Activated CD4-positive, alpha-beta T cell treated with anti-CD3 and anti-CD28 coated beads, Interleukin-10, Interleukin-2, amounts not matched to agents 100 ng/mL and 50 ng/mL, durations not matched to agents 16 hours and 8 hours (primary cell): ENCODE measurements at regions not wholly inside any gene's neighbourhood (a gene's known extent, or its start where the extent isn't known, plus 50 kb on each side); places are given as distances from the start of the nearest gene placed in this dataset.

ENCODE experiments used
- DNase-seq: peaks from one replicate; pipeline ENCODE4 v3.0.0-alpha.2; 2020

DNA sequence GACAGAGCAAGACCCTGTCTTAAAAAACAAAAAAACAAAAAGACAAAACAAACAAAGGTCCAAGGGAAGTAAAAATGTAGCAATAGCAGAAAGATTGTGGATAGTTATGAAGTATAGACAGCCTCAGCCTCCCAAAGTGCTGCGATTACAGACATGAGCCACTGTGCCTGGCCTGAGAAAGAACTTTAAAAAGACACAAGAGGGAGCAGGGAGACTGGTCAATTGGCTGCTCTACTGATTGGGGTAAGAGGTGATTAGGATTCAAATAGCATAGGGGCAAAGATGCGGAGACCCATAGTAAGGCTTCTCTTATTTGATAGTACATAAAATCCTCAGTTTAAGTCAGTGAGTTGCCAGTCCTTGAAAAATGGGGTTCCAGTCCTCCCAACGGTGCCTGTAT is 518.2 kb upstream of the GOT2 start:
- DNase-seq = no peak

DNA sequence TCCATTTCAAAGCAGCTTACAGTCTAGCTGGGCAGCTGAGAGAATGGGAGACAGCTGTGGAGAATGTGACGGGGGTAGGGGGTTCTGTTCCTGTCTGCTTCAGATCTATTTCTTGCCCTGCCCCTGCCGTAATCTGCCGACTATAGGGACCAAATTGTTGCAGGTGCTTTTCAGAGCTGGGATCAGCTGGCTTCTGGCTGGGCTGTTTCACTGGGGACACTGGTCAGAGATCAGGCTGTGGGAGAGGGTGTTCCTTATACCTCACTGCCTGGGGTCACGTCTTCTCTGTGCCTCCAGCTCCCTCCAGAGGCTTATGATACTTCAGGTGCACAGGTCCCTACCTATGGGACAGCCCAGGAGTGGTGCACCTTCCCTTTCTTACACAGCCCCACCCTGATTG is 514.9 kb upstream of the GOT2 start:
- no peak for DNase-seq

DNA sequence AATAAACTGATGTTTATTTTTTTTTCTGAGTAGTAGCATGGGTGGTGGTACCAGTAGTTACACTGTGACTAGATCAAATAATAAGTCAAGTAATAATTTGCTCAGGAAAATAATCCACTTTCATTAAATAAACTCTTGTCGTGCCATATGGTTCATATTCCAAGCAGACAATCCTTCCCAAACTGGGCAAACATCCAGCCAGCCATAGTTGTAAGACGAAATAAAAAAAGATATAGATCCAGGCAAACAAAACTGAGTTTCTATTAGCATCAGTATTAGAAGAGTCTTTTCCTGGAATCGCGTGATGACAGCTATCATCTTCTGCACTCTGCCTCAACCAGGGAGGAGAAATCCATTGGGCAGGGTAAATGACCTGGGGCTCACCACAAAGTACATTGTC is 508.4 kb upstream of the GOT2 start:
- DNase-seq = no peak

DNA sequence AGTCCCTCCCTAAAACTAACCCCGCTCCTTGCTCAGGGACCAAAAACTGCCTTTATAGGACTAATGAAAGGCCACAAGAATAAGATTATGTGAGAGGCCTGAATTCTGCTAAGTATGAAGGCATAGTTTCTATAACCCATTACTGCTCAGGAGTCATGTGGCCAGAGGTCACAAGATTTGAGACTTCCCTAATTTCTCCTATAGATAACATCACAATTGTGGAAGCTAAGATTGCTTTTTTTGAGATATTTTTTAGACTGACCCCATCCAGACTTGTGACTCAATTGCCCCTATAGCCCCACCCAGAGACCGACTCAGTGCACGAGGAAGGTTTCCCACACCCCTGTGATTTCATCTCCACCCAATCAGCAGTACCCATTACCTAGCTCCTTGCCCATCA is 504.1 kb upstream of the GOT2 start:
- DNase-seq = no peak

DNA sequence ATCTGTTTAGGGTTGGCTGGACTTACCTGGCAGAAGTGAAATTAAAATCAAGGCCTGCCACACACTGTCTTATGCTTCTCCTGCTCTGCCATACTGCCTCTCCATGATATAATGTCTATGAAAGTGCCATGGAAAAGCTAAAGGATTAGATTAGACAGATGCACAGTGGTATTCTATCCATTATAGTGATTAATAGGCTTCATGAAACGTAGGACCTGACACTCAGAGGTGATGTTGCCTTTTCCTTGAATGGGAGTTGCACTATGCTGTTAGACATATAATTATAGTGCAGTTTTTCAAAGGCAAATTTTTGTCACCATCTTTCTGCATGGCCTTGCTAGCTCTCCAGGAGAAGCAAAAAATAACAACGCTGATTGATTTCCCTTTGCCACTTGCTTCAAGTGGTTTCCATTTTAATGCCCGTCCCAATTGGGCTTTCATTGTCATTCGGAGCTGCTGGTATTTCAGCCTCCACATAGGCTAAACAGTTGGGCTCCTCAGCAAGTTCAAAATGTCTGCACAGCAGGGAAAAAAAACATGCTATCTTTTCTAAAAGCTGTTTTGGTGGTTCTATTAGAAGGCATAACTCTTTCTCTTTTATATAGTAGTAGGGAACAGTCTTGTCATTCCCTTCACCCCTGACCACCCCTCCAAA is 502.8 kb upstream of the GOT2 start:
- no peak for DNase-seq

DNA sequence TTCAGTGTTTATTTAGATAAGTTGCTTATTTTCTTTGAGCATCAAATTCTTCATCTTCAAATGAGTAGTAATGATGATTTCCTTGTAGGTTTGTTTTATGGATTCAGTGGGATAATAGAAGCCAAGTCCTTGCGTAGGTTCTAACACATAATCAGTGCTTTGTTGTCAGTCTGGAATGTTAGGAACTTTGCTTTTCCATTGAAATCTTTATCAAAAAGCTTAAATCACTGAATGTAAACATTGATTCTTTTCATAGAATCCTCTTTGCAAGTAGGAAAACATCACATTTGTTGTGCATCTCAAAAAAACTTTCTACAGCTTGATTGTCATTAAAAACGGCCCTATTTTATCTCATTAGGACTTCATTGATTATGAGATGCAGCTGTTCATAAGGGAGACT is 490.3 kb upstream of the GOT2 start:
- no peak for DNase-seq

DNA sequence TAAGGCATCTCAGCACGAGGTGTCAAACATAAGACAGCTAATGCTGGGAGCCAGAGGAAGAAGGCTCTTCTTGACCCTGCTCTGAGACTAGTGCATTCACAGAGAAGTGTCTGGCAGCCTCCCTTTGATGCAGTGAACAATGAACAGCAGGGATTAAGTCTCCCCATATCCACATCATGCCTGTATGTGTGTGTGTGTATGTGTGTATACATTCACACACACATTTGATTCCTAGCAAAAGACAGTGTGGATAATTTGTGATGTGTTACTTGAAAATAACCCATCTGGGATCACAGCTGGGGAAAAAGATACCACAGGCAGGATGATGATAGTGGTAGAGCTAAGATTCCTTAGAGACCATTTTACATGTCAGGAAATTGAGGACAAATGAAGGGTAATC is 485.9 kb upstream of the GOT2 start:
- DNase-seq = no peak

DNA sequence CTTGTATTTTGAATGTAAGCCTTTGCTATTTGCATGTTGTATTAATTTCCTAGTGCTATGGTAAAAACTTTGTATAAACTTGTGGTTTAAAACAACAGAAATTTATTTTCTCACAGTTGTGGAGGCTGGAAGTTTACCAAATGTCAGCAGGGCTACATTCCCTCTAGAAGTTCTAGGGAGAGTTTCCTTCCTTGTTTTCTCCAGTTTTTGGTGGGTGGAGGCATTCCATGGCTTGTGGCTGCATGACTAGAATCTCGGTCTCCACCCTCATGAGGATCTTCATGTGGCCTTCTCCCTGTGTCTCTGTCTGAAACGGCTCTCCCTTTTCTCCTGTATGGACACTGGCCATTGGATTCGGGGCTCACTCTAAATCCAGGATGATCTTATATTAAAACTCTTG is 482.2 kb upstream of the GOT2 start:
- DNase-seq = no peak

DNA sequence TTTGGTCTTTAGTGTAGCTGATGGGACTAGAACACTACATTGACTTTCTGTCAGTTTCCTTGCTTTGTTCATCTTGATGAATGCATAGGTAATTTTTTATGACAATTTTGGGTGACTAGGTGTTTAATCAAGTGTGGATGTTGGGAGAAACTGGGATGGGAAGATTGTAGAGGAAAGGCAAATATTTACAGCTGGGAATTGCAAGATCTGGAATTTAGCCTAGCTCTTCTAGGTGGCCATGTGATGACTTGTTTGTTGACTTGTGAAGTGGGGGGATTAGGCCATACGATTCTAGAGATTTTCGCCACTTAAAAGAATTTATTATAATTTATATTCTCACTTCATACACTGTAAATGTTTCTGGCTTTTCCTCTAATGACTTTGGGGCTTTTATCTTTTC is 480.3 kb upstream of the GOT2 start:
- no peak for DNase-seq

DNA sequence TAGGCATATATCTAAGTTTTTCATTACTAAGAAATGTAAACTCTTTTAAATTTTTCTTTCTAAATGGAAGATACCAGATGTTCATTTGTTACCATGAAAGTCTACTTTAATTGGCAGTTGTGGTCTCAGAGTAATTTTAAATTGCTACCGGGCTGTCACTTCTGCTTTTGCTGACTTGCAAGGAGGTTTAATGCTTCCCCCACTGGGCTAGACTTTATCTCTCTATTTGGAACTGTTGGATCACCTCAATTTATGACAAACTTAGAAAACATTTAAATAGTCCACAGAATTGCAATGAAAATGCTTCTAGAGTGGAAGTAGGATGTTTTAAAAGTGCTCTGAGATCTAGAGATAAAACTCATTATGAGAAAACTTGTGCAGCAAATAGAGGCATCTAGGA is 479.8 kb upstream of the GOT2 start:
- DNase-seq = no peak

DNA sequence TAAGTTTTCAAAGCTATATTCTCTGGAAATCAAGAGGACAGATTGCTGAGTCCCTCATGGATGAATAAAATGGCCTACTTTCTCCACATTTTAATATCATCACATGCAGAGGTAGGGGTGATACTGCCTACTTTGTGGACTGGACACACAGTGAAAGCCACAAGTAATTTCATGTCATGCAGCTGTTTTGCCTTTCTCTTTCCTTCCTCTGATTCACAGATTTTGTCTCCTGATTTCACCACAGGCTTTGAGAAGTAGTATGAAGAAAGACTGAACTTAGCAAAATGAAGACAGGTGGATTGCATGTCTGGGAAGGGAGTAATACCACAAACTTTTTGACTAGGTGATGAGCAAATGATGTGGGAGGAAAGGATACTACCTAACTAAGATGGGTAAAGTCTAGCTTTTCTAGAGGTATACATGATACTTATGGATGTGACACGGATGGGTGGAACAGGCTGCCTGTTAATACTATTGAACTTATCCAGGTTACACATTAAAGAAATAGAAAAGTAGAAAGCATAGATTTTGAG is 478.4 kb upstream of the GOT2 start:
- DNase-seq = no peak

DNA sequence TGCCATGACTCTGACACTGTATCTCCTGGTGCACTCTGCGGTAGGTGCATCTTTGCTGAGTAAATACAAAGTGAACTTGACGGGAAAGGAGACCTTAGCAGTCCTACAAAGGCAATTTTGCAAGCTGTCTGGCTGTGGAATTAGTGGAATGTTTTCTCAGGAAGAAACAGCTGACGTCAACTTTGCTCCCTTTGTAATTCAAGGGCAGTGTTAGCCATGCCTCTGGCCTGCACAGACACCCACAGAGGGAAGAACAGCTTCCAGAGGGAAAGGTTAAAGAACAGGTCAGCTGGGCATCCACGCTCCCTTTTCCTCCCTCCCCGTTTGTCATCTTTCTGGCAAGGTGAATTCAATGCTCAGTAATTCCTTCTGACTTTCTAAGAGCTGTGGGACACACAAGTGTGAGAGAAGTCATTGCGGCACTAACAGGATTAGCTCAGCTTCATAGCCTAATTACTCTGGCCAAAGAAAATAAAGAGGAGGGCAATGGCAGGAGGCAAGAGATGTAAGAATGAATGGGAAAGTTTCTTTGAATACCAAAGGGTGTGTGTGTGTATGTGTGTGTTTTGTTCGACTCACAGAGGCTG is 476.9 kb upstream of the GOT2 start:
- DNase-seq = no peak

DNA sequence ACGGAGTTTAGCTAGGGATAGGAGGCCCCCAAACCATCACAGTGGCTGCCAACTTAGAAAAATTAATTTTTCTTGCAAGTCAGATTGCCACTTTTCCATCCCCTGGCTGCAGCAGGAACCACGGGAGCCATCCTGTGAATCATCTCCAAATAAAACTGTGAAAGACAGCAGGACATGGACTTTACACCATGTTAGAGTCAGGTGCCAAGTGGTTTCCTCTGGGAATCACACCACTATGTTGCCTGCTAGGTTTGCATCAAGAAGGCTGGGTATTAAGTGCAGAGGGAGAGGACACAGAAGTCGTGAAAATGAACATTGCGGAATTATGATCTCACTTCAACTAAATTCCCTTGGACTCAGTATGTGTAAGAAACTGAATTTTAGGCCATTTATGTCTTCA is 471.3 kb upstream of the GOT2 start:
- no peak for DNase-seq

DNA sequence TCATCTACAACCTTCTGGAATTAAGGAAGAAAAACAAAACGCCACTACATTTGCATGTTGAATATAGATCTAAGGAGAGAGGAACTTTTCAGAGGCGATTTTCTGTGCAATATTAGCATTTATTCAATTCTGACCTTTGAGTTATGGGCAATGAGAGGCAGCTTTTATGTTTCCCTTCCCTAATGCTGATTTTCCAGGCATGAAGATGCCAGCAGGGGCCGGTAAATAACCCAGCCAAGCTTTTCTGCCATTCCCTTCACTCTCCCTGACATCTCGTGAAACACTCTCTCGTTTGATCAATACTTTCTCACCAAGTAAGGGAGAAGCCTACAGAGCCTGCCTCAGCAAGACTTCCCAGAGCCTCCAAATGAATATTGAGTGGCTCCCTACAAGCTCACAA is 470.5 kb upstream of the GOT2 start:
- no peak for DNase-seq

DNA sequence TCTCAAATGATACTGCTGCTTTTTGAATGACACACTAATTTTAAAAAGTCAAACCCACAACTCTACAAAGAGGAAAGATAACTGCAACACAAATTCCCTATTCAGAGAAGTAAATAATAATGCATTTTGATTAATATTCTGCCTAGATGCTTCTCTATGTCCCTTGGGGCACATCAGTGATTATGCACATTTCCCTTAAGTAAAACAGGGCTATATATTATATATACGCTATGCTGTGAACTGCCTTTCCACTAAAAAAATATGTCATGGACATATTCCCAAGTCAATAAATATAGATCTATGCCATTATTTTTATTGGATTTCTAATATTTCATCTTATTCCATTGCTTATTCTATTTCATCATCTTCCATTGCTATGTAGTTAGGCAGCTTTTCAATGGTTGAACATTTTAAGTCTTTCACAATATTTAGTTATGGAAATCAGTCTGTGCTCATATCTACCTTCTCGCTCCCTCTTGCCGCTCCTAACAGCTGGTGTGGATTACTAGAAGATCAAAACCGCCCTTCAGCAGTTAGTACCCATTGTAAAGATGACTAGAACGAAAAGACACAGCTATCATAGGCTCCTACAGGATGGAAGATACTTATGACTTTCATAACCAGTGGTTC is 468.2 kb upstream of the GOT2 start:
- no peak for DNase-seq

DNA sequence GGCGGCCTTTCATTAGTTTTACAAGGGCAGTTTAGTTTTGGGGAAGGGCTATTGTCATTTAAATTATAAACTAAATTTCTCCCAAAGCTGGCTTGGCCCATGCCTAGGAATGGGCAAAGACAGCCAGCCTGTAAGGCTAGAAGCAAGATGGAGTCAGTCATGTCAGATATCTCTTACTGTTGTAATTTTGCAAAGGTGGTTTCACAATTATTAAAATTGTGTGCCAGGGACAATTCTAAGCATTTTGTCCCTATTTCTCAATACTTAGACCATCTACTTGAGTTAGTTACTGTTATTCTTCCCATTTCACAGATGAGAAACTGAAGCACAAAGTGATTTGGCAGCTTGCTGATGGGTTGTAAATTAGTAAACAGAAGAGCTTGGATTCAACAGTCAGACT is 467.7 kb upstream of the GOT2 start:
- DNase-seq = no peak

DNA sequence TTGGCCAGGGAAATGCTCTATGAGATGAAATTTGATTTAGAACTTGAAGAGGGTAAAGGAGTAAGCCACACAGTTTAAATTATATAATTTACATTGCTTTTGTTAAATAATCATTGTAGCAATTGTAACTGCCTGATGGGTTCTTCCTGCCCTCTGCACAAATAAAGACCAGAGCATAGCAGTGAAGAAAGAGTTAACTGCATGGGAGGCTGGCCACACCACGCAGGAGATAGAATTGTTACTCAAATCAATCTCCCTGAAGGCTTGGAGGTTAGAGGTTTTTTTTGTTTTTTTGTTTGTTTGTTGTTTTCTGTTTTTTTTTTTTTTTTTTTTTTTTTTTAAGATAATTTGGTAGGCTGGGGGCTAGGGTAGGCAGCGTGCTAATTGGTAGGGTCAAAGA is 467.0 kb upstream of the GOT2 start:
- DNase-seq = no peak

DNA sequence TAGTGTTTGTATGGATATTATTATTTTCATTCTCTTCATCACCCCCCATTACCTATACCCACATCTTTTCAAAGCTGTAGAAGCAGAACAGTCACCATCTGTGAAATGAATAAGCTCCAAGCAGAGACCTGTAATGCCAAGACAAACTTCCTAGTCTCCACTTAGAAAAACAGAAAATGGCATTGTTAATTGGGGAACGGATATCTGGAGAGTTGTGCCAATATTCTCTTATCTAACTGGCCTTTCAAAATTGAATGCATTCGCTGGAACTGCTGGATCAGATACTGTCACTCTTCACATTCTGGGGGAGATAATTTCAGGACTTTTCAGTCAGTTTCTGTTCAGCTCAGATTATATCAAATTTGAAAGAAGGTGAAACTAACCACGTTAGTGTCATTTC is 464.4 kb upstream of the GOT2 start:
- no peak for DNase-seq

DNA sequence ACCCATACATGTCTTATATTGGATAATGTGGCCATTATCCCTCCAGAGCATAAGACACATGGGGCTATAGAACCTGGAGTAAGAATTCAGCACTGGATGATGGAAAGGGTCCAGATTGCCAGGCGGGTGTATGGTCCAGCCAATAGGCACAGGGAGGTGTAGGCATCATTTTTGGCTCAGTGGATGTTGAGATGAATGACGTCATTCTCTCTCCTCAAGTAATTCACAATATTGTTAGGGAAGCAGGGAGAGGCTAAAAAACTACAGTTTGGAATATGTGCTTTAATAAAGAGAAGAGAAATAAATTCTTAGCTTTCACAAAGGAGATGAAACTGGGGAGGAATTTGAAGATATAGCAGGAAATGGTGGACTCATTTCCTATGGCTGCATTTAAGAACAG is 461.1 kb upstream of the GOT2 start:
- DNase-seq = no peak

DNA sequence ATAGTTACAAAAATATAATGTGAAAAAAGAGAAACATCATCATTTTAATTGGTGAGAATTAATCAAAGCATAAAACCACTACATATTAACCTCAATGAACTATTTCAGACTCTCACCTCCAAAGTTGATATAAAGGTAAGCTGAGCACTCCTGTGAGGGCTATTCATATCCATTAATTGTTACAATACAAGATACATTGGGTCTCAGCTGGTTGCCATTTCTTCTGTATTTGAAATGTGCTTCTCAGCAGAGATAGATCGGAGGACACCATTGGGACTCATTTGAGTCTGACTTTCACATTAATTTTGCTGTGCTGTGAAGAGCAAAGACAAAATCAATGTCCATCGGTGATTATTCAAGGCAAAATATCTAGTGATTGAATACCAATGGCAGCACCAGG is 459.5 kb upstream of the GOT2 start:
- DNase-seq = no peak

DNA sequence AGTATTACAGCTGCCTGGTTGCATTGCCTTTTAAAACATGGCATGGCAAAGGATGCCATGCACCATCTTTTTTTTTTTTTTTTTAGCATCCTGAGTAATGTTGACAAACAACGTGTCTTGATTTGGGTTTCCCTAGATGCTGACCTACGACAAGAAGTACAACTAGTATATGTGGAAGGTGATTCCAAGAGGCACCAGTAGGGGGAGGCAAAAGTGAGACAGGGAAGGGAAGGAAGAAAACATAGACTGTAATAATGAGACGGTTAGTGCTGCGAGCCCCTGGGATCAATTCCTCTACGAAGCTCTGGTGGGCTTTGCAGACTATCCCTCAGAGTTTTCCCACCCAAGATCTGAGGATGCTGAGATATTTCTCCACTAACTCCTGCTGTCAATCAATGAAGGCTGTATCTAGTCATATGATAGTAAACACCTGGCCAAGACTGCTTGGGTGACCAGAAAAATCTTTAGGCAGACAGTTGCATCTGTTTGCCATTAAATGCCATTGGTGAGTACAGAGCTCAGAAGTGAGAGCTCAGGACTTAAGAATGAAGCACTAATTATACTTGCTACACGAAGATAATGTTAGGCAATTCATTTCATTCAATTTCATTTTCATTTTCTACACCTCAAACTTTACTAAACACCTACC is 458.6 kb upstream of the GOT2 start:
- DNase-seq = peak; percentile 3

DNA sequence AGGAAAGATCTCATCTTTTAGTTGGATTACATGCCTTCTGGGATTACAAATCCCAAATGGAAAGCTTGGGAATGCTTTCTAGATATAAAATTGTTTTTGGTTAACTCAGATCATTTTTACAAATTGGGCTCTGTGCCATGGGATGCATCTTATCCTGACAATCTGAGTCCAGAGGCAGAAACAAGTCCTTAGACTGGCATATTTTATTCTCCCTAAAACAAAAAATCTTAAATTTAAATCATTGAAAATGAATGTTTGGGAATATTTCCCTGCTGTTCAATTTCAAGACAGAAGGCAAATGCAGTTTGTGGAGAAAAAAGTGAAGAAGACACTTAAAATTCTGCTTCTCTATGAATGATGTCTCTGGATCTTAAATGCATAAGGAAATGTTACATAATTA is 456.6 kb upstream of the GOT2 start:
- no peak for DNase-seq

DNA sequence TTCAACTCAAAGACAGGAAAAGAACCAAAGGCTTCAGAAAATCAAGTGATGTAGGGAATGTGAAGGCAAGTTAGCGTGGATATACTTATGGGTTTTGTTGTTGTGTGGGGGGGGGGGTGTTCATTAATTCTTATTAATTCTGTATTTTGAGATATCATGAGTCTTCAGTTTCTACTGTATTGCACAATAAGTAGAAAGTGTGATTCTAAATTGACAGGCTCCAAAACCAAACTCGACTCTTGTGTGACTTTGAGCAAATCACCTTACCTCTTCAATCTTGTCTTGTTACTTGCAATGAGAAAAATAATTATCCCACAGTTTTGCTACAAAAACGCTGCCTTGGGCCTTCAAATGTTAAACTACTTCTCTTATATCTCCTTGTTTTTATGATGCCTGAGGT is 453.9 kb upstream of the GOT2 start:
- no peak for DNase-seq

DNA sequence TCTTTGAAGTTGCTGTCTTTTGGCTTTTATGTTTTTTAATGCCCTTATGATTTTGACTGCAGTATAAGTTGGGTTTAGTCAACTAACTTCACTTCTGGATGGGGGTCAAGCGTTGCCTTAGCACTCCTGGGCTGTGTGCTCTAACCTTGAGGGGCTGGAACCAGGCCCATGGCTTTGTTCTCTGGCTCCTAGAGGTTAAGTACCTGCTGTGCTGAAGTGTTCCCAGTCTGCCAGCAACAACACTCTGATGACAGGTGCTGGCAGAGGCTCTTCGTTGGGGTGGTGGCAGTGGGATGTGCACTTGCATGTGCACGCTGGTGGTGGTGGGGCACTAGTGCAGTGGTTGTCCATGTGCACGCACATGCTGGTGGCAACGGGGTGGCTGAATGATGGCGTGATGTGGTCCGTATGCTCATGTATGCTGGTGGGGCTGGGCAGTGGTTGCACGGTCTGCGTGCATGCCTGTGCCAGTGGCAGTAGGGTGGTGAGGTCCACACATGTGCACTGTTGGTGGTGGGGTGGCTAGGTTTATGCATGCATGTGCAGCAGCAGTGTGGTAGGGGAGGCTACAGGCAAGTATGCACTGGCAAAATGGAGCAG is 447.8 kb upstream of the GOT2 start:
- DNase-seq = no peak
